Gastrocnemius medialis (tissue), 4 donors: ENCODE measurements at regions not wholly inside any gene's neighbourhood (a gene's known extent, or its start where the extent isn't known, plus 50 kb on each side); places are given as distances from the start of the nearest gene placed in this dataset.

Source experiments
- ATAC-seq, 2 donors: fragments of 150-250 bp; one replicate each; pipeline ENCODE4 v1.9.1; 2016
- DNase-seq, 2 donors: peaks; one replicate each; pipeline ENCODE4 v3.0.0-alpha.2; 2019
- H3K27ac ChIP-seq, 4 donors: fragments of 200-600 bp; sonication (generic); 1 replicate in 1 of 4; 2 replicates in 3 of 4; pipeline ENCODE4 v1.5.1; 2016 to 2018; ENCODE audit warnings: mild to moderate bottlenecking in 2 of 4, moderate library complexity in 1 of 4
- H3K27me3 ChIP-seq, 3 donors: fragments of 200-600 bp; sonication (generic) in 2 of 3; 1 replicate in 1 of 3; 2 replicates in 2 of 3; pipeline versions ENCODE4 v1.5.1 to v1.6.0; 2016 to 2019; ENCODE audit warnings: mild to moderate bottlenecking in 1 of 3, moderate library complexity in 1 of 3
- H3K36me3 ChIP-seq, 2 donors: fragments of 200-600 bp; sonication (generic) in 1 of 2; one replicate each; pipeline ENCODE4 v1.5.1; 2017 to 2018
- H3K4me1 ChIP-seq, 2 donors: fragments of 200-600 bp; sonication (generic) in 1 of 2; one replicate each; pipeline ENCODE4 v1.5.1; 2016 to 2017; ENCODE audit warnings: mild to moderate bottlenecking in 2 of 2
- H3K4me3 ChIP-seq, 4 donors: fragments of 200-600 bp; sonication (generic) in 3 of 4; 1 replicate in 1 of 4; 2 replicates in 3 of 4; pipeline ENCODE4 v1.5.1; 2016 to 2019; ENCODE audit warnings: mild to moderate bottlenecking in 2 of 4
- H3K9me3 ChIP-seq, 3 donors: fragments of 200-600 bp; sonication (generic) in 2 of 3; 1 replicate in 1 of 3; 2 replicates in 2 of 3; pipeline ENCODE4 v1.5.1; 2016 to 2019
- POLR2A ChIP-seq, 2 donors: fragments of 450-650 bp; IDR thresholded peaks; one replicate each; pipeline ENCODE4 v1.6.1; 2017; ENCODE audit warnings: antibody characterized with exemption in 2 of 2, mild to moderate bottlenecking in 2 of 2, moderate library complexity in 2 of 2
- in situ Hi-C, 4 donors: fragments of 200-750 bp; cut with MboI; loops; one replicate each; pipeline versions ENCODE4 v1.15.0 to v1.8.0; 2017; ENCODE audit warnings: low sequenced_read_pairs in 4 of 4
- intact Hi-C: fragments of 100-400 bp; cut with DNase I; formaldehyde crosslinking; loops from one replicate; pipeline ENCODE4 v1.15.1; 2023; ENCODE audit warnings: low total_unique reads
- TF ChIP-seq, protein P1 (sequence below), 5 experiments: fragments of 450-650 bp in 3 of 5; fragments of 200-600 bp in 2 of 5; sonication (generic) in 2 of 5; IDR thresholded peaks in 4 of 5; conservative IDR thresholded peaks in 1 of 5; 1 replicate in 4 of 5; 2 replicates in 1 of 5; pipeline ENCODE4 v1.5.1; 2016 to 2019; ENCODE audit warnings: antibody characterized with exemption in 5 of 5, mild to moderate bottlenecking in 3 of 5, moderate library complexity in 3 of 5

DNA sequence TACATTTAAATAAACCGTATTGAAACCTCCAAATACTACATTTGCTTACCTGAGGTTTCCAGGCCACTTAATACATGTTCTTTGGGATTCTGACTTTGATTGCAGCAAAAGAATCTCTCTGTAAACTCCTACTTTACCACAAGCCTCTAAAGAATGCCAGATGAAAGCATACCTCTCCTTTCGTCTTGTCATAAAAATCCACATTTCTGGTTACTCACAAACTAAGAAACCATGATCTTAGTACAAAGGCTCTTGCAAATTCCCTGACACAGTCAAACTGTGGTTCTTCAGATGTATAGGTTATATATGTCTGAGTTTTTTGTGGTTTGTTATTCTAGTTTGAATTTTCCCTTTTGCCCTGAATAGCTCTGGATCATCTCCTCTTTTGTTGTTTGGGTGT is 188.4 kb downstream of the RAP2B start:
- intact Hi-C loops = no loop called here

GRCh38 chr3:153354641-153355040 is 192.6 kb downstream of the RAP2B start:
- intact Hi-C loops (no loop called here), in situ Hi-C loops (no loop called here)
- TF ChIP-seq POLR2A (IDR thresholded peaks at IDR 0.05) = no peak
- TF ChIP-seq, protein P1, sequence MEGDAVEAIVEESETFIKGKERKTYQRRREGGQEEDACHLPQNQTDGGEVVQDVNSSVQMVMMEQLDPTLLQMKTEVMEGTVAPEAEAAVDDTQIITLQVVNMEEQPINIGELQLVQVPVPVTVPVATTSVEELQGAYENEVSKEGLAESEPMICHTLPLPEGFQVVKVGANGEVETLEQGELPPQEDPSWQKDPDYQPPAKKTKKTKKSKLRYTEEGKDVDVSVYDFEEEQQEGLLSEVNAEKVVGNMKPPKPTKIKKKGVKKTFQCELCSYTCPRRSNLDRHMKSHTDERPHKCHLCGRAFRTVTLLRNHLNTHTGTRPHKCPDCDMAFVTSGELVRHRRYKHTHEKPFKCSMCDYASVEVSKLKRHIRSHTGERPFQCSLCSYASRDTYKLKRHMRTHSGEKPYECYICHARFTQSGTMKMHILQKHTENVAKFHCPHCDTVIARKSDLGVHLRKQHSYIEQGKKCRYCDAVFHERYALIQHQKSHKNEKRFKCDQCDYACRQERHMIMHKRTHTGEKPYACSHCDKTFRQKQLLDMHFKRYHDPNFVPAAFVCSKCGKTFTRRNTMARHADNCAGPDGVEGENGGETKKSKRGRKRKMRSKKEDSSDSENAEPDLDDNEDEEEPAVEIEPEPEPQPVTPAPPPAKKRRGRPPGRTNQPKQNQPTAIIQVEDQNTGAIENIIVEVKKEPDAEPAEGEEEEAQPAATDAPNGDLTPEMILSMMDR (IDR thresholded peaks at IDR 0.05 in 4 of 5, conservative IDR thresholded peaks at IDR 0.05 in 1 of 5) = no peak
- no peak for DNase-seq
- Histone ChIP-seq H3K27ac (no peak overlapping the region), H3K27me3 (no peaks in the 10 kb centered on the region), H3K4me1 (no peaks in the 10 kb centered on the region), H3K4me3 (no peak overlapping the region), H3K9me3 (no peaks in the 10 kb centered on the region), H3K36me3 (no peaks in the 10 kb centered on the region)
- no peak for ATAC-seq

More for the DNA sequence above, 188.4 kb downstream of the RAP2B start:
- no peak for DNase-seq
- no peak for ATAC-seq
- no peaks in the 10 kb centered on the region for H3K9me3 ChIP-seq
- H3K27ac ChIP-seq = no peak overlapping the region
- H3K4me1 ChIP-seq = no peaks in the 10 kb centered on the region
- in situ Hi-C loops = no loop called here
- TF ChIP-seq, protein P1 (IDR thresholded peaks at IDR 0.05 in 4 of 5, conservative IDR thresholded peaks at IDR 0.05 in 1 of 5) = no peak
- no peak for TF ChIP-seq POLR2A (IDR thresholded peaks at IDR 0.05)
- no peaks in the 10 kb centered on the region for H3K27me3 ChIP-seq
- no peak overlapping the region for H3K4me3 ChIP-seq
- no peaks in the 10 kb centered on the region for H3K36me3 ChIP-seq

DNA sequence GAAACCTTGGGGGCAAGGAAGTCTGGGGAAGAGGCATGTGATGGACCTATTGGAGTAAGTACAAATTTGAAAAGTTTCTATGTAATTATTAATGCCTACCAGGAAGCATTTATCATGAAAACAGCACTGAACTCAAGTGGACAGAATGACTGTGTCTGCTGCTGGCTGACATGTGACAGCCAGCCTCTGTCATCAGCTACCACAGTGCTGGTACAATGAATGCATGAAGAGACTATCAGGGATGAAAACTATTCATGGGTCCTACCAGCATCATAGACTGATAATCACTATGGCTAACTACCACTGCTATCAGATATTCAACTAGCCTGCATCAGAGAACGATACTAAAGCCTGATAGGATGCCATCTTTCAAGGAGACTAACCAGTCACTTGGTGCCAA is 193.5 kb downstream of the RAP2B start:
- Histone ChIP-seq H3K4me1 (no peaks in the 10 kb centered on the region), H3K36me3 (no peaks in the 10 kb centered on the region), H3K9me3 (no peaks in the 10 kb centered on the region), H3K27me3 (no peaks in the 10 kb centered on the region), H3K4me3 (no peak overlapping the region), H3K27ac (no peak overlapping the region)
- DNase-seq (no peak), ATAC-seq (no peak)
- no peak for TF ChIP-seq POLR2A (IDR thresholded peaks at IDR 0.05)
- TF ChIP-seq, protein P1 (IDR thresholded peaks at IDR 0.05 in 4 of 5, conservative IDR thresholded peaks at IDR 0.05 in 1 of 5) = no peak
- in situ Hi-C loops = no loop called here
- intact Hi-C loops = no loop called here

- Histone ChIP-seq H3K36me3 (no peaks in the 10 kb centered on the region), H3K4me1 (no peaks in the 10 kb centered on the region), H3K9me3 (no peaks in the 10 kb centered on the region), H3K27ac (no peak overlapping the region), H3K4me3 (no peak overlapping the region), H3K27me3 (no peaks in the 10 kb centered on the region)
- intact Hi-C loops (no loop called here), in situ Hi-C loops (no loop called here)
- TF ChIP-seq, protein P1 (IDR thresholded peaks at IDR 0.05 in 4 of 5, conservative IDR thresholded peaks at IDR 0.05 in 1 of 5) = no peak
- TF ChIP-seq POLR2A (IDR thresholded peaks at IDR 0.05) = no peak
- DNase-seq (no peak), ATAC-seq (no peak)
Measured at GRCh38 chr3:153356908-153357307, 194.9 kb downstream of the RAP2B start.

- ATAC-seq (no peak), DNase-seq (no peak)
- Histone ChIP-seq H3K9me3 (no peaks in the 10 kb centered on the region), H3K4me3 (no peak overlapping the region), H3K27me3 (no peaks in the 10 kb centered on the region), H3K4me1 (no peaks in the 10 kb centered on the region), H3K36me3 (no peaks in the 10 kb centered on the region), H3K27ac (no peak overlapping the region)
- intact Hi-C loops = no loop called here
- in situ Hi-C loops = no loop called here
- TF ChIP-seq, protein P1 (IDR thresholded peaks at IDR 0.05 in 4 of 5, conservative IDR thresholded peaks at IDR 0.05 in 1 of 5) = no peak
- TF ChIP-seq POLR2A (IDR thresholded peaks at IDR 0.05) = no peak
Measured at GRCh38 chr3:153357436-153357835, 195.4 kb downstream of the RAP2B start.
